HepG2 (cell line): ENCODE measurements at regions not wholly inside any gene's neighbourhood (a gene's known extent, or its start where the extent isn't known, plus 50 kb on each side); places are given as distances from the start of the nearest gene placed in this dataset.

Experiments used
- HOXA9 ChIP-seq: sonication (generic); formaldehyde crosslinking; IDR thresholded peaks from 2 replicates; pipeline ENCODE4 v1.8.1; 2022; ENCODE audit warnings: missing genetic modification reagents, mild to moderate bottlenecking, moderate library complexity, borderline replicate concordance
- JUND ChIP-seq: sonication (generic); formaldehyde crosslinking; IDR thresholded peaks from 2 replicates; pipeline ENCODE4 v1.8.0; 2022; ENCODE audit warnings: mild to moderate bottlenecking, missing genetic modification reagents
- POLR2A ChIP-seq, 2 experiments: IDR thresholded peaks; 2 replicates each; pipeline ENCODE4 v1.6.1; 2011; ENCODE audit warnings: low read depth in 2 of 2, low read length in 2 of 2, mild to moderate bottlenecking in 1 of 2, moderate library complexity in 1 of 2; ENCODE audit not compliant: insufficient read depth in 1 of 2
- SMC3 ChIP-seq: IDR thresholded peaks from 2 replicates; pipeline ENCODE4 v1.6.1; 2011; ENCODE audit warnings: low read length, improper control_type of control experiment
- TGIF2 ChIP-seq: IDR thresholded peaks from 2 replicates; pipeline ENCODE4 v1.6.1; 2016; ENCODE audit warnings: control low read depth, missing compliant biosample characterization
- ZFP1 ChIP-seq: IDR thresholded peaks from 2 replicates; pipeline ENCODE4 v1.6.1; 2016
- TF ChIP-seq, protein P1 (sequence below): sonication (generic); formaldehyde crosslinking; IDR thresholded peaks from 2 replicates; pipeline ENCODE4 v1.4.0; 2020; ENCODE audit warnings: low read depth, mild to moderate bottlenecking, missing genetic modification reagents

GRCh38 chr20:59526242-59527225, 77.8 kb upstream of the PHACTR3 start:
- no peak for TF ChIP-seq HOXA9 (CRISPR knock-in tag)
- no peak for TF ChIP-seq POLR2A (IDR thresholded peaks at IDR 0.05; ENCODE audit: insufficient read depth in 1 of 2, low read depth in 2 of 2, low read length in 2 of 2)
- no peak for TF ChIP-seq TGIF2
- no peak for TF ChIP-seq ZFP1 (CRISPR knock-in tag)
- TF ChIP-seq SMC3: no peak
- TF ChIP-seq JUND (CRISPR knock-in tag): no peak
- TF ChIP-seq, protein P1, sequence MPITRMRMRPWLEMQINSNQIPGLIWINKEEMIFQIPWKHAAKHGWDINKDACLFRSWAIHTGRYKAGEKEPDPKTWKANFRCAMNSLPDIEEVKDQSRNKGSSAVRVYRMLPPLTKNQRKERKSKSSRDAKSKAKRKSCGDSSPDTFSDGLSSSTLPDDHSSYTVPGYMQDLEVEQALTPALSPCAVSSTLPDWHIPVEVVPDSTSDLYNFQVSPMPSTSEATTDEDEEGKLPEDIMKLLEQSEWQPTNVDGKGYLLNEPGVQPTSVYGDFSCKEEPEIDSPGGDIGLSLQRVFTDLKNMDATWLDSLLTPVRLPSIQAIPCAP (CRISPR knock-in tag): no peak
